GM12873 (cell line): ENCODE measurements at regions not wholly inside any gene's neighbourhood (a gene's known extent, or its start where the extent isn't known, plus 50 kb on each side); places are given as distances from the start of the nearest gene placed in this dataset.

Experiments
- TF ChIP-seq, protein P1 (sequence below): IDR thresholded peaks from 2 replicates; pipeline ENCODE4 v1.5.1; 2012; ENCODE audit warnings: low read depth, mild to moderate bottlenecking, moderate library complexity, low read length, control low read depth; ENCODE audit not compliant: insufficient read depth; ENCODE audit errors: missing control alignments

DNA sequence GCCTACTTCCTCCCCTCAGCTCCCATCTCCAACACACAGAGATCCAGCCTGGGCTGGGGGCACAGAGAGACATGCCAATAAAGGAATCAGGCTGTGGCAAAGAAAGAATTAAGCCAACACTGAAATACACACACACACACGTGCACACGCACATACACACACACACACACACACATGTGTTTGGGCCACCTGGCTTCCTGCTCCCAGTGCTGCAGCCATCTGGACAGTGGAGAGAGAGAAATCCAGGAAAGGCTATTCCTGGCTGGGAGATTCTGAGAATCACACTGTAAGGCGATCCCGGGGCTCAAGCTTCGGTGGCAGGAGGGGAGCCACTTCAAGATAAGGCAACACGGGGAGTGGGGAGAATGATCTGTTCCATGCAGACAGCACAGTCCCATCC is 72.4 kb downstream of the NOG start:
- TF ChIP-seq, protein P1, sequence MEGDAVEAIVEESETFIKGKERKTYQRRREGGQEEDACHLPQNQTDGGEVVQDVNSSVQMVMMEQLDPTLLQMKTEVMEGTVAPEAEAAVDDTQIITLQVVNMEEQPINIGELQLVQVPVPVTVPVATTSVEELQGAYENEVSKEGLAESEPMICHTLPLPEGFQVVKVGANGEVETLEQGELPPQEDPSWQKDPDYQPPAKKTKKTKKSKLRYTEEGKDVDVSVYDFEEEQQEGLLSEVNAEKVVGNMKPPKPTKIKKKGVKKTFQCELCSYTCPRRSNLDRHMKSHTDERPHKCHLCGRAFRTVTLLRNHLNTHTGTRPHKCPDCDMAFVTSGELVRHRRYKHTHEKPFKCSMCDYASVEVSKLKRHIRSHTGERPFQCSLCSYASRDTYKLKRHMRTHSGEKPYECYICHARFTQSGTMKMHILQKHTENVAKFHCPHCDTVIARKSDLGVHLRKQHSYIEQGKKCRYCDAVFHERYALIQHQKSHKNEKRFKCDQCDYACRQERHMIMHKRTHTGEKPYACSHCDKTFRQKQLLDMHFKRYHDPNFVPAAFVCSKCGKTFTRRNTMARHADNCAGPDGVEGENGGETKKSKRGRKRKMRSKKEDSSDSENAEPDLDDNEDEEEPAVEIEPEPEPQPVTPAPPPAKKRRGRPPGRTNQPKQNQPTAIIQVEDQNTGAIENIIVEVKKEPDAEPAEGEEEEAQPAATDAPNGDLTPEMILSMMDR = no peak

DNA sequence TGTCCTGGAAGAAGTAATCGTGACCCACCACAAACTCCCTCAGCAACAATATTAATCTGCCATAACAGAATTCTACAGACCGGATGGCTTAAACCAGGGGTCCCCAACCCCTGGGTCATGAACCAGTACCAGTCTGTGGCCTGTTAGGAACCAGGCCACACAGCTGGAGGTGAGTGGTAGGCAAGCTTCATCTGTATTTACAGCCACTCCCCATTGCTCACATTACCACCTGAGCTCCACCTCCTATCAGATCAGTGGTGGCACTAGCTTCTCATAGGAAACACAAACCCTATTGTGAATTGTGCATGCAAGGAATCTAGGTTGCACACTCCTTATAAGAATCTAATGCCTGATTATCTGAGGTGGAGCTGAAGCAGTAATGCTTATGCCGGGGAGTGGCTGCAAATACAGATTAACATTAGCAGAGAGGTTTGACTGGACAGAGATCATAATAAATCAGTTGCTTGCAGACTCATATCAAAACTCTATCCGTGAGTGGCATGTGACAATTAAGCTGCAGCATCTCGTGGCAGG is 74.5 kb downstream of the NOG start:
- TF ChIP-seq, protein P1 = no peak

DNA sequence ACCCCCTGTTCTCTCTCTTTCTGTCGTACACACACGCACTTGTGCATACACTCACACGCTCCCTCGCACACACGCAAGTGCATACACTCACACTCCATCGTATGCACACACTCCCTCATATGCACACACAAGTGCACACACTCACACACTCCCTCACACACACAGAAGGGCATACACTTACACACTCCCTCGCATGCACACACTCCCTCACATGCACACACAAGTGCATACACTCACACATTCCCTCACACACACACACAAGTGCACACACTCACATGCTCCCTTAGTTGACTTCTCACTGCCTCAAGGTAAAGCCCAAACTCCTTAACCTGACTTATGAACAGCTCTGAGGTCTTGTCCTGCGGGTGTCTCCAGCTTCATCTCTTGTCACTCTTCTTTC is 78.7 kb downstream of the NOG start:
- TF ChIP-seq, protein P1 = no peak

DNA sequence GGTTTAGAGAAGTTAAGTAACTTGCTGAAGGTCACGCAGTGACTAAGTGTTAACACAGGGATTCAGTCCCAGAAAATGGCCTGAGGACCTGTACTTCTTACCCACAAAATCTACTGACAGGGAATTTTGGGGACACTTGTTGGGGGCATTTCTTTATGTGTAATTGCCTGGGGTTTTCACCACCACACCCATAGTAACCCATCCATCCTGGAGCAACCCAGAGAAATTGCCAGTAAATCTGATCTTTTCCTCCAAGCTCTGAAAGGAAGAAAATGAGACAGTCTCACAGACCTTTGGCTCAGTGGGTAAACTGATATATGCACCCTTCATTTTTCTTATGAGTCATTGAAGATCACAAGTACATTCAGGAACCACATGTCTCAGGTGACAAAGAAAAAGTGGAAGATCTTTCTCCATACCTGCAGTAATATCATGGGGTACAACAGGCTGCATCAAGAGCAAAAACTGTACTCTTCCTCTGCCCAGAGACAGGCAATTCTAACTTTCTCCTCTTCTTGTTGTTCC is 81.0 kb downstream of the NOG start:
- TF ChIP-seq, protein P1 = no peak

DNA sequence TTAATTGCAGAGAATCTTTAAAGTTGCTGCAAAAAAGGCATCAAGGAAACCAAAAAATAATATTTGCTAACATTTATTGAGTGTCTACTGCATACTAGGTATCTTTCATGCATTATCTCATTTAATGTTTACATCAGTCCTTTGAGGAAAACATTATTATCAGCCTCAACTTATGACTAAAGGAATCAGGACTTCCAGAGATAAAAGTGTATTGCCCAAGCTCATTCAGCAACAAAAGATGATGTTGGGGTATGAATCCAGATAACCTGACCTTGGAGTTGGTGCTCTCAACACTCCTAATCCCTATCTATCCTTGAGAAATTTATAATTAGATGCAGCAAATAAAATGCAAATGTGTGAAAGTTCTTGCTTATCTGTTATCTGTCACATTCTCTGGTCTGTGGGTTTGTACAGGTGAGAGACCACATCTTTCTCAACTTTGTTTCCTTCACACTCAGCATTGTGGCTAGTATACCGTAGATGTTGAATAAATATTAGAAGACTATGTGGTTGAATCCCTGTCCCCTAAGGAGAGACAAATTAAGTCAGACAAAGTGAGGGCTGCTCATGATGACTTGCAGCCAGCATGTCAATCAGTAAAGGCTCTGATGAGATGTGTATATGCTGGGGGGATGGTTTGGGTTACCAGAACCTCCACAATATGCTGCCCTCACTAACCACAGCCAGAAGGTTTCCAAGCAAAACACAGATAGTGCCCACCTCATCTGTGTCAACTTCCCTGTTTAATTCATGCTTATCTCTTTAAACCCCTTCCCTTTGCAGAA is 82.6 kb downstream of the NOG start:
- TF ChIP-seq, protein P1 = no peak

DNA sequence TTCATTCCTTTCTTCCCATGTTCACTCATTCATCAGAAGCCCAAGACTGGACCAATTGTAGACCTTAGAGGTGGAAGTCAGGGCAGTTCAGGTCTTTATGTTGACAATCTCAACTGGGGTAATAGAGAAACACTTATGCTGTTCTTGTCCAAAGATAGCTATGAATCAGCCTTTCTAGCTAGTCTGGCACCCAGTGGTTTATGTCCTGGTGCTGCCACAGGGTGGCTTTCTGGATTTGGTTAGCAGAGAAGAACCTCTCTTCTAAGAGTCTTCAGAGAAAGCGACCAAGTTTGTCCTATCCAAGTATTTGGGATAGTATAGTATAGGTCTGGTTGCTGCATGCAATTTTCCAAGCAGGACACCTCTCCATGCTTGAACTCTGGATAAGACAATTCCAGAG is 83.3 kb downstream of the NOG start:
- TF ChIP-seq, protein P1 = no peak

DNA sequence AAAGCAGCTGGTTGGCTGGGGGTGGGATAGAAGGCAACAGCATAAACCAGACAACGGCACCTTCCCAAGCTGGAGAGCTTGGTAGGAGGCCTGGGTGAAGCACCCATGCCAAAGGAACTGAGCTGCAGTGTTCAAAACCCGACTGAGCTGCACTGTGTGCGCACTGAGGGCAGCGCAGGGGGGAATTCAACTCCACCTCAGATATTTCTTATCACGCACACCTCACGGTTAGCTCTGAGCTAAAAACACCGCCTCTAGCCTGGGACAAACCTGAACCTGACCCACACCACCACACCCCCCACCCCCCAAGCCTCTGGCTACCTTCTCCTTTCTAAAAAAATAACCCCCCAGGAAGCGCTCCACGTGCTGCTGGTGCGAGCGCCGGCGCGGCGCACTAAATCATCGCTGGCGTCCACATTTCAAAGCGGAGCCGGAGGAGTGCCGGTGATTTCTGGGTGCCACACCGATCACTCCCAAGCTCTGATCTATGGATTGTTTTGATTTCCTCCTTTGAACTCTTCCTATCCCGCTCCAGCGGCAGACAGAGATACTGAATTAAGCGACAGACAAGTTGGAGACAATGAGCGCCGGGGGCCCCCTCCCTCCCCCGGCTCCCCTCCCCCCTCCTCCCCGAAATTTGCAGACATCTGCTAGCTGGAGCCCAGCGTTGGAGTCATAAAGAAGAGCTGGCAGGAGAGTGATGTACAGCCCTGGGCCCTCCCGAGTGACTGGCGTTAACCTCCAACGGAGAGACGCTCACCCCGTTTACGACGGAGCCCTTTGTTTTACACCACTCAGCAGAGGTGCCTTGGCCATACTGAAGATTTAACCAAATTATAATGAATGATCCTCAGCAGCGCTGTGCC is 85.0 kb downstream of the NOG start:
- TF ChIP-seq, protein P1 = no peak
